ENCODE measurements at regions not wholly inside any gene's neighbourhood (a gene's known extent, or its start where the extent isn't known, plus 50 kb on each side); places are given as distances from the start of the nearest gene placed in this dataset.
A peak's percentile ranks its signal among the peaks of the same experiment; 100 is the strongest.

DNA sequence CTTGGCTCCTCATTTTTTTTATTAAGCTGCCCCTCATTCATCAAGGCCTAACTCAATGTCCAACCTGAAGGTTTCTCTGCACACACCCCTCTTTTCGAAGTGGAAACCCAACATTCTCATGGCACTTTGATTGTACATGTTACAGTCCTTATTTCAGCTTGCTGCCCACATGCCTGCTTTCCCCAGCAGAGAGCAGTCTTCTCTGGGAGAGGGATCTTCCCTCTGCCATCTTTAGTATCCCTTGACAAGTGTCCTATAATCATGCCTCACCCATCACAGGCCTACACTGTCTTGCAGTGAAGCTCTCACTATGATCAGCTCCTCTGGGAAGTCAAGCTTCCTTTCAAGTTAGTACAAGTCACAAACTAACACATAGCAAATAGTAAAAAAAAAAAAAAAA lies 175.1 kb downstream of the ACER2 start:
- DNase-seq: no peak

DNA sequence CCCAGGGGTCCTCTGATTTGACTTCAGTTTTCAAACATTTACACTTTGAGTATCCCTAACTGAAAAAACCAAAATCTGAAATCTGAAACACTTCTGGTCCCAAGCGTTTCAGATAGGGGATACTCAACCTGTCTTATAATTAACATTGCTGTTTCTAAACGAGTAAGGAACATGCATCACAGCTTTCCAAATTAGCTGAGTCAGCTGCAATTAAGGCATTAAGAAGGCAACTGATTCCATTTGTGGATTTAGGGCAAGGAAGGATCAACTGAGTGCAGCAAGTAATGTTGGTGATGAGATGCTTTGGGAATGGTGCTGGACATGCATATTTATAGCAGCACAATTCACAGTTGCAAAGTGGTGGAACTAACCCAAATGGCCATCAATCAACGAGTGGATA lies 168.6 kb downstream of the ACER2 start:
- DNase-seq: no peak

DNA sequence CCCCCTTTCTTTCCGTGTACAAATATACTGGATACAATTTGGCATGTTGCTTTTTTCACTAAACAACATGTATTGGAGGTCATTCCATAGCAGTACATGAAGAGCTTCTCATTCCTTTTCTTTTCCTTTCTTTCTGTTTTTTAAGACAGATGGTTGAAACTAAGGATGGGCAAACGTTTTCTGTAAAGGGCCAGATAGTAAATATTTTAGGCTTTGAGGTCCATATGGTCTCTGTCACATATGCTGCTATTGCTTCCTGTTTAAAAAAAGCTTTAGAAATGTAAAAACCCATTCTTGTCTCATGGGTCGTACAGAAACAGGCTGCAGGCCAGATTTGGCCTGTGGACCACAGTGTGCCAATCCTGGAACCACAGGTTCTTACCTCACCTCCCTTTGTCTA lies 160.1 kb downstream of the ACER2 start:
- no peak for DNase-seq

DNA sequence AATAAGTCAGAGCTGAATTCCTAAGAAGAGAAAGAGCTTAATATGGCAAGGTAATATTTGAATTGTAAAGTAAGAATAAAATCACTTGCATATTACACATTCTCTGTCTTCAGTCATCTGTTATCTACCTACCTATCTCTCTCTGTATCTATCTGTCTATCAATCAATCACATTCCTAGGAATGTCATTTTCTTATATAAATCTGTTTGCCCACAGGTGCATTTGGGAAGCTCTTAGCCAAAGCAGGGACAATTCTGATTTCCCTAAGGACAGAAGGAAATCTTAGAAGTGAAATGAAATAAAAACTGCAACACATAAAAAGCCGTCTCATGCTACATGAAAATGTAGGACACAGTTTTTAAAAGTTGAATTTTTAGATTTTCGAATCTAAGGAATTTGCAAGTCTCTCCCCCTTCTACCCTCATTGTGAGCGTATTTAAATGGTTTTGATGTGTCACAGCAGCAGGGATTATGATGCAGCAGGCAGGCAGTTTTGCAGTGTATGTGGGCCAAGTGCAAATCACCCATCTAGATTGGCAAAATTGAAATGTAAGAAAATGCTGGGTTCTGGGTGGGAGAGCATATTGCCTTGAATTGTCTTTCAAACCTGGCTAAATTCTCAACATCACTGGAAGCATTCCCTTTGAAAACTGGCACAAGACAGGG lies 155.7 kb downstream of the ACER2 start:
- DNase-seq: no peak

DNA sequence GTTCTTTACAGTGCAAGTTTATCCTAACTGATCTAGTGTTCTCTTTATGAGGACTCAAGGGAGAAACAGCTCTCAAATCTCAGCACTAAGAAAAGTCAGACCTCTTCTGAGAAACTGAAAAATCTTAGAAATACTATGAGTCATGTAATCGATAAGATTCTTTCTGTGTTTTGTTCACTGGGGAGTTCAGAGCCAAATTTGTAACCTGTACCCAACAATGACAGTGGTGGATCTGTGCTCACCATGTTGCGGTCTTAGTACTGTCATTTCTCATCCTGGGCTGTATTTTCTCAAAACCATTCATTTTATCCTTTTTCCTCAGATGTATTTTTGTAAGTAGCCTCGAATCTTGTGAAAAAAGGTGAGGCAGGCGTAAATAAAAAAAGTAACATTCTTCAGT lies 146.4 kb downstream of the ACER2 start:
- DNase-seq: peak in 1 of 5 experiments; percentile 49

DNA sequence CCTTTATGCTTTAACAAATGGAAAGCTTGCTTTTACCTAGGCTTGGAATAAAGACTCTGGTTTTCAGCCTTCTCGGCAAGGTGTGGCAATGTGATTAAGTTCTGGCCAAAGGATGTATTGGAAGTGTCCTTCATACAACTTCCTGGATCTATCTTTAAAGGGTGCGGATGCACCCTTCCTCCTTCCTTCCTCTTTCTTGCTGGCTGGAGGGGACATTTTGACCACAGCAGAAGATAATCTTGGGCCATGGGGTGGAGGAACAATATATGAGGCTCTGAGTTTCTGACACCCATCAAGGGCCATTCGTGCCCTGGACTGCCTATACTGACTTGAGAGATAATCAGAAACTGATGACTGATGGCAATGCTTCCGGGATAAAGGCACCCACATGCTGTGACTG lies 145.7 kb downstream of the ACER2 start:
- no peak for DNase-seq

DNA sequence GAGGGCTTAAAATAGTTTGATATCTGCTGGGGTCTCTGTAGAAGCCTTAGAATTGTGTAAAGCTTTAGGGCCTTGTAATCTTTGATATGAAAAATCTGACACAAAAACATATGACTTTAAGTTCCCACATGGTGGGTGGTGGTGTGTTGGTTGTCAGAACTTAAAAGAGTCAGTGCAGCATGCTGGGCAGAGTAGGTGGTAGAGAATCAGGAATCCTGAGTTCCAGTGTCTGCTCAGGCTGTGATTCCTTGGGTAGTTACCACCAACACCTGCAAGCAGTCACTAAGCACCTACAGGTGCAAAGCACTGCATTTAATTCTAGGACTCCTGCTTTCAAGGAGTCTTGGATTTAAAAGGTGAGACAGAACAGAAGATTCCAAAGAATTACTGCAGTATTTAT lies 144.6 kb downstream of the ACER2 start:
- no peak for DNase-seq

DNA sequence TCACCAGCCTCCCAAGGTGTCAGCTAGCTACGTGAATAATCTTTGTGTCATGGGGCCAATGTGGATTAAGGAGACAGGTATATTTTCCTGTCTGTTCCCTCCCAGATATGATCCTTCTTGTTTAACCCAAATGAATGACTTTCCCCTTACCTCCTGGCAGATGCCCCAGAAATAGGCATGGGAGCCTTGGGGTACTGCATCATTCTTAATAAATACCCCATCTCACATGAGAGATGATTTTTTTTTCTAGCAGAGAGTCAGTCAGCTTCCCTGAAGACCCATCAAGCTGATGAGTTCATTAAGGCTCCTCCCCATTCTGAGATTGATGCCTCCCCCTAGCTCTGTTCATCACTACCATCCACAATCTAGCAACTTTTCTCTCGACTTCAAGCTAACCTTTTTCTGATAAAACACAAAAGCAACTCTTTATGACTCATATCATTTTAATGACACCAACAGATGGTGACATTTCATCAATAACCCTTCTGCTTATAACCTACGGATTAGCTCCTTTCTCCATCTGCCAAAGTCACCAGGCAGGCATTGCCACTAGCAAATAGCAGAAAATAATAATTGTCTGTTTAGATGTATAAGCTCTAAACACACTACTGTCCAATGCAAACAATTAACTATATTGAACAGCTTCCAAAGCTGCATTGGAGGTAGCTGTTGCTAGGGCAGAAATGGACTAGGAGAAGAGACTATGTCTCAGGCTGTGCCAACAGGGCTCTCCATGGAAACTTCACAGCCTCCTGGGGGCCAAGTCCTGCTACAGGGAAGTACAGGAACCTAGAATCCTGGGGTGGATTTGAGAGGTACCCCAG lies 143.7 kb downstream of the ACER2 start:
- no peak for DNase-seq

DNA sequence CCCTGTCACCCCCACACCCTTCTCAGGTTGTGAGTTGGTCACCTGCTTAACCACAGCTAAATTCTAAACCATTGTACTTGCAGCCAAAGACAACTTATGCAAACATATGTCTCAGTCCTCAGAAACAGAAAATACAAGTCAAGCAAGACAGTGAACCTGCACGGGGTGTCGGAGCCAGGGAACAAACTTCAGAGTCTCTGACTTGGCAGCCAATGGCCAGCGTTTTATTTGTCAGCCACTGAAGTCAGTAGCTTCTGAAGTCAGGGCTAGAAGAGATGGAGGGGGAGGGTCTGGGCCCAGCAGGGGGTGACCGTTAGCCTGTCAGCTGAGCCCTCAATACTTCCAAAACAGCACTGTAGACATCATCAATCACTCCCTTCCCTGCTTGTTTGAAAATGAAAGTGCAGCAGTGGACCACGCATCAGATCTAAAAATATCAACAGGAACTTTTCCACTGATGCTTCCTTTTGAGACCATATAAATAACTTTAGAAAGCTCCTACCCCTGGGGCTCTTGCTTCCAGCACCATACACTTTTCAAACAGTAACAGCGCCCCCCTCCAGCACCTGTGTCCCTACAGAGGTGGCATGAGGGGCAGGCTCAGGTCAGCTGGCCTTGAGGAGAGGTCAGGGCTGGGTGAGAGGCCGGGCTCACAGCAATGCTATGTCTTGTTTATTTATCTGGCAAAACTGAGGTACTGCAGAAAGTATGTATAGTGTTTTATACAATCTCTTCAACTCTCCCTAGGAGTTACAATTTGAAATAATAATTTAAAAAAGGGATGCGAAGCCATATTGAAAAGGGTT lies 142.5 kb downstream of the ACER2 start:
- no peak for DNase-seq

DNA sequence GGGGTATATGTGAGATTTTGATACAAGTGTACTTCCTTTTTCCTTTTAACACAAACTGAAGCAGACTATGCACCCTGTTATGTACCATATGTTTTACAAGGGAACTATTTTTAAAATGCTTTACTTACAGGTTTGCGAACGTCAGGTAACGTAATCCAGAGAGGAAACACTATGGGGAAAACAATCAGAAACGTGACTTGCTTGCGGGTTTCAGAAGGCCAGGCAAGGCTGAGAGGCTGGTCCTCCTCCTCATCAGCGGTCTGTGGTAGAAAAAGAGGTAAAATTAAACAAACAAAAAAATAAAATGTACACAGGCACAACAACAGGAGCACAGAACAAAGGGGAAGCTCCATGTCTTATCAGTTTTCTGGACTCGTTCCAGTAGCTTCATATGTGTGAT lies 141.2 kb downstream of the ACER2 start:
- no peak for DNase-seq

DNA sequence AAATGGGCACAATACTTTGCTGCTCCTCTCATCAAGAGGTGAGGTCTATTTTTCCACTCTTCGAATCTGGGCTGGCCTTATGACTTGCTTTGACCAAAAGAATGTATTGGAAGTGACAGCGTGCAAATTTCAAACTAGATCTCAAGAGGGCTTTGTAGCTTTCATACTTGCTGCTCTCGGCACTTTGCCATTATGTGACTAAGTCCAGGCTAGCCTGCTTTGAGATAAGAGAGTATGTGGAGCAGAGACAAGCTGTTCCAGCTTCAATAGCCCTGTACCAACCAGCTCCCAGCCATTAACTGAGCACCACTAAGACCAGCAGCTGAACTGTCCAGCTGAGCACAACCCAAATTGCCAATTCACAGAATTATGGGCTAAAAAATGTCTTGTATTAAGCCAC lies 124.6 kb downstream of the ACER2 start:
- no peak for DNase-seq

DNA sequence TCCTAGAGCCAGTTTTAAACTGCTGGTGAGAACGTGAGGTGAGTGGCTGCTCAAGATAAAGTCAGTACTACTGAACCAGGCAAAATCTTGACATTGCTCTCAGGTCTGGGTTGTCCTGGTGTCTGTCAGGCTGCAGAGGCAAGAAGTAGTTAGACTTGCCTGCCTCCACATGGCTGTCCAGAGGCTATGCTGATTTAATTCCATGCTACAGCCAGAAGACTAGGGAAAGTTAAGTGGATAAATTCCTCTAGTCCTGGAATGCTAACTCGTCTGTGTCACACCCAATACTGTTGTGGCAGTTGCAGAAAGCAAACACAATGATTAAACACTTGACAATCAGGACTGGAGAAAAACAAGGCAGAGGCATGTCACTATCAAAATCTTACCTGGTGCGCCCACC lies 118.9 kb downstream of the ACER2 start:
- no peak for DNase-seq

DNA sequence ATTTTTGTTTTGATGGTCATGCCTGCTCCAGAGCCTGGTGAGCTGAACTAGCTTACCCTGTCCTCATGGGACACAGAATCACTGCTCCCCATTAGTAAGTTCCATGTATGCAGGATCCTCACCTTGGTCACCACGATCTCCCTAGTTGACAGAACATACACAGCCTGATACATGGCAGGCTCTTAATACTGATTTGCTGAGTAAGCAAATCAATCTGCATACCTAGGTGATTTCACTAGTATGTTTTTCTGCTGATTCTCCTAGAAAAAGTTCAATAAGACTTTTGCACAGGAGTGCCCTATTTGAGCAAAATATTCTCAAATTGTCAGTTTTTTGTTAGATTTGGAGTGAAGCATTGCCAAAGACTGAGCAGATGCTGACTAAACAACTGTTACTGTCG lies 113.7 kb downstream of the ACER2 start:
- DNase-seq: no peak

DNA sequence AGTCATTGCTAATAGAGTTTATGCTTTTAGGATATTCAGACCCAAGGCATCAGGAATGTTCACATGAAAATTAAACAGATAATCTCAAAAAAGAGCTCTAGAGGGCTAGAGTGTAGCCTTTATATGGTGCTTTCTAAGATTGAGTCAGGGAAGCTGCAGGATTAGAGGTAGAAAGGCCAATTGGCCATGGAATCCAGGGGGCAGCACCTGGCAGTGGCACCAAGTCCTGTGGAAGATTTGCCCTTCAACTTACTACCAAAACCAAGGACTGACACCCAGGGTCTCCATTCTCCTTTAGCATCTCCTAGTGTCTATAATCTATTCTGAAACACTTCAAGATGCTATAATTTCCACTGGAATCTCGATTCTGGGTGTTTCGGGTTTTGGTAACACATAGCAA lies 112.4 kb downstream of the ACER2 start:
- DNase-seq: no peak

DNA sequence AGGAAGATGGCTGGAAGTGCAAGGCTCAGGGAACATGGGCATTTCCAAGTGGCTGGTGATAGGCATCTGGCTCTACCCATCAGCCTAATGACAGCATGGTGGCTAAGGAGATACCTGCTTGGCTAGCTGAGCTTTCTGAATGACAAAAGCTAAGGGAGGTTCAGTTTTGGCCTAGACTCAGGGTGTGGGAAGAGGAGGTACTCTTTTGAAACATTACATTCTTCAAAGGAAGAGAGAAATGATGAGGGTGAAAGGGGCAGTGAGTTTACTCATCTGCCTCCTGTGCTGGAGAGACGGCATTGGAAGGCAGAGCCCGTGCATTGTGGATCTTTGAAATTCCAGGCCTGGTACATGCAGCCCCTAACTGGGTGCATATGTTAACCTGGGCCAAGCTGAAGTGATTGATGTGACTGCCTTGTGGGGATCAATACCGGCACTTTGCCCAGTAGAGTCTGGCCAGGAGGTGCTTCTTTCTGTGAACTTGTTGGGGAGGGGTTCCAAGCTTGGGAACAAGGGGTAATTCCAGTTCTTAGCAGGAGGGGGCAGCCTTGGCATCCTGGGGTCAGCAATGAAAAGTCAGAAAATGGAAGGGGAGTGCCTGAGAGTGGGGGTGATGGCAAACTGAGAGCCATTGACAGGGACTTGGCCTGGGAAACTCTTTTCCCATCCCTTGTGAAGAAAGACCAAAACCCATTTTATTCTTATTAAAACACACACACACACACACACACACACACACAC lies 108.6 kb downstream of the ACER2 start:
- peak in 1 of 5 experiments; percentile 13 for DNase-seq

DNA sequence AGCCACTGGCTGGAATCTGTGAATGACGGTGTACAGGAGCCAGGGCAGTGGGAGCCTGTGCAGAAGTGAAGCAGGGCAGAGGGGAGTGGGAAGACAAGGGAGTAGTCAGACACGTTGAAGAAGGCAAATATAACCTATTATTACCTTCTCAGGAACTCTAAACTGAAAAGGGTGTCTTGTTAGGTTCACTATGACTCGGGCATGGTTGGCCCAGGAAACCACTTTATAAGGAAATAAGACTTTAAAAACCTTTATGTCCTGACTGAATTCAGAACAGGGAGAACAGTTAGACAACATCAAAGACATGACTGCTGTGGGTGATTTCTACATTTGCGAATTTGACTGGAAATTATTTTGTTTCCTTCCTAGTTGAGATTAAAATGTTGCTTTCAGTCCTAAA lies 107.5 kb downstream of the ACER2 start:
- peak in 1 of 5 experiments; percentile 73 for DNase-seq

DNA sequence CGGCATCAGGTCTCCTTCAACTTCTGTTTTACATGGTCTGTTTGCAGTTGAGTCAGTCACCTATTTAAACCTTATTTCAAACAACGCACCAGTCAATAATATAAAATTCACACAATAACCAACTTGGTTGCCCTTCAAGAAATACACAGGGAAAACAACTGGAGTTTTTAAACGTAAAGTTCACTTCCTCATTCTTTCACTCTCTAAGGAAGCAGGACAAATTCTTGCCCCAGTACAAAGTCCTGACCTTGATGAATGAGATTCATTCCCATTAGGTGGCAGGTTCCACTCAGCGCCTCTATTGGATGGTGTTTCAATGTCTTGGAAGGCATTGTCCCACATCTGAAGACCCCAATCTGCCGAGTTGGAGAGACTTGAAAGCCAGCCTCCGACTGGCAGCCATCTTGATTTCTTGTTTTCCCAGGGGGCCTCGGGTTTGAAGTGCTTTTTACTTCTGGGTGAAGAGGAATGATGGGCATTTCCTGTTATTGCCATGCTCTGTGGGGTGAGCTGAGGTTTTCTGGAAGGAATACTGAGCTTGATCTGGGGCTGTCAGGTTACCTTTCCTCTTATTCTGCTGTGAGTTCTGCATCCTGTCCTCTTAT lies 105.0 kb downstream of the ACER2 start:
- no peak for DNase-seq

DNA sequence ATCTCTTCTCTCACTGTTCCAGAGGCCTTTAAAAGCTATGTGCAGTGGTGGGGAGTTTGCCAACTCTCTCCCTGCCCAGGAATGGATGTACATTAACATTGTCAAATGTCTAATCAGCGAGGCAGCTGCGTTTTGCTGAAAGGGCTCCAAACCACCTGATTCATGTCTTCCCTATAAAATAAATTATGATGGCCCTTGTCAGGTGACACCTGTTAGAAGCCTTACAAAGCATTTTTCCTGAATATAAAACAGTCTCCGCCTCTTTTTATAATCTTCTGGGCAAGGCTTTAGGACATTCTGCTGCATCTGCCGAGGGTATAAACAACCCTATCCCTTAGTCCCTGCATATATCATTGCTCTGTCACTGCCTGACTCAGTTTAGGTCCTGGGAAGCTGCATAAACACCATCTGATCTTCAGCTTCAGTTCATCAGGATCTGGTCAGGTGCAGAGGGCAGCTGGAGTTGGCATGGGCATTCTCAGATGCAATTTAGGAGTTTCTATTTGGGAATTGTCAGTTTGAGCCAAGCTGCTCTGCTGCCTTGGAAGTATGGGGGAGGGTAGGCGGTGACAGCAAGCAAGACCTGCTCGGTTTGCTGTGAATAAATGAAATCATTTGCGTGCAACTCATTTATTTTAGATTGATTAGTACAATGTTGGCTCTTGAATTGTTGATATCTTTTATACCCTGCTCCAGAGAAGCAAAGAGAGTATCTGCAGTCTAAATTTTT lies 103.5 kb downstream of the ACER2 start:
- DNase-seq: no peak

DNA sequence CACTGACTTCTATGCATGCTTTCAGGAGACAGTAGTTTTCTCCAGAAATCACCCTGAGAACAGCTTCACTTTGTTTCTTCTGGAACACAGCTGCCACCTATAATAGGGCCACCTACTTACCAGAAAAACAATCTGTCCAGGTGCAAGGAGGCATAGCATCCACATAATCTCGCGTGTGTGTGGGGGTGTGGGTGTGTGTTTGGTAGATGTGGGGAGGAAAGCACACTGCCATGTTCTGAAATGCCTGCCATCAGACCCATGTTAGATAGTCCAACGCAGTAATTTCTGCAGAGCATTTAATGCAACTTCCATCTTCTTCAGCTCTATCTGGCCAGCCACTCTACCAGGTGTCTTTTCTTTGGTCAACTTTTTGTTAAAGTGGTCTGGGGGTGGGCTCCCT lies 102.9 kb downstream of the ACER2 start:
- DNase-seq: no peak

DNA sequence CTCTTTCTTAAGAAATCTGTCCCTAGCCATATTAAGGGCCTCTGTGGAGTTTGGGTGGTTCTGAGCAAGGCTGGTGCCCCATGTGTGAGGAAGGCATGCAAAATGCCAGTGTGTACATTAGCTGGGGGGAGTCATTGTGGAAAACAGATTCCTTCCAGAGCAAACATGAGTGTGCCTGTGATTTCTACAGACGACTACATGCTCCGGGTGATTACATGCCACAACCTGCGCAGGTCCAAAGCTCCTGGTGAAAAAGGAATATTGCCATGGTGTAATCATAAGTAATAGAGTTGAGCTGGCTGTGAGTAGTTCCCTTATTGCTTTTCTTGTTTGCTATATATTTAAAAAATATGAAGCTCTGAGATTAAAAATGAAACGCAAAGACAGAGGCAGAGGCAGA lies 102.1 kb downstream of the ACER2 start:
- no peak for DNase-seq
